H9 (cell line): ENCODE measurements at regions not wholly inside any gene's neighbourhood (a gene's known extent, or its start where the extent isn't known, plus 50 kb on each side); places are given as distances from the start of the nearest gene placed in this dataset.

ENCODE experiments used
- DNase-seq: peaks from one replicate; pipeline ENCODE4 v3.0.0-alpha.2; 2017
- H2AFZ ChIP-seq: one replicate; pipeline ENCODE4 v1.6.1; 2013; ENCODE audit warnings: mild to moderate bottlenecking, low read length, control low read depth, moderate library complexity
- H2AK5ac ChIP-seq: 2 replicates; pipeline ENCODE4 v1.6.1; 2013; ENCODE audit warnings: low read length, control low read depth, mixed read lengths; ENCODE audit not compliant: insufficient read length
- H2BK120ac ChIP-seq: one replicate; pipeline ENCODE4 v1.6.1; 2013; ENCODE audit warnings: low read depth, mild to moderate bottlenecking, low read length, control low read depth, inconsistent platforms; ENCODE audit not compliant: poor library complexity, severe bottlenecking
- H2BK12ac ChIP-seq: 2 replicates; pipeline ENCODE4 v1.6.1; 2013; ENCODE audit warnings: low read length, control low read depth, mixed read lengths, low read depth; ENCODE audit not compliant: insufficient read length
- H2BK15ac ChIP-seq: 2 replicates; pipeline ENCODE4 v1.6.1; 2013; ENCODE audit warnings: low read depth, low read length, control low read depth
- H2BK20ac ChIP-seq: one replicate; pipeline ENCODE4 v1.6.1; 2013; ENCODE audit warnings: low read depth, mild to moderate bottlenecking, low read length, control low read depth, inconsistent platforms; ENCODE audit not compliant: poor library complexity, severe bottlenecking
- H2BK5ac ChIP-seq: 2 replicates; pipeline ENCODE4 v1.6.1; 2013; ENCODE audit warnings: low read length, control low read depth, mixed read lengths; ENCODE audit not compliant: insufficient read length
- H3K14ac ChIP-seq: 2 replicates; pipeline ENCODE4 v1.6.1; 2013; ENCODE audit warnings: low read length, control low read depth; ENCODE audit not compliant: insufficient read depth
- H3K18ac ChIP-seq: 2 replicates; pipeline ENCODE4 v1.6.1; 2013; ENCODE audit warnings: low read depth, mild to moderate bottlenecking, mixed read lengths, low read length, control low read depth; ENCODE audit not compliant: insufficient read length
- H3K23ac ChIP-seq: 2 replicates; pipeline ENCODE4 v1.6.1; 2013; ENCODE audit warnings: low read length, control low read depth, mixed read lengths, low read depth; ENCODE audit not compliant: insufficient read length
- H3K23me2 ChIP-seq: 2 replicates; pipeline ENCODE4 v1.6.1; 2013; ENCODE audit warnings: low read depth, mild to moderate bottlenecking, mixed read lengths, low read length, control low read depth; ENCODE audit not compliant: insufficient read length, poor library complexity, severe bottlenecking
- H3K27ac ChIP-seq: 2 replicates; pipeline ENCODE4 v1.5.1; 2013; ENCODE audit warnings: low read length, control low read depth, mixed read lengths, low read depth; ENCODE audit not compliant: insufficient read length
- H3K27me3 ChIP-seq: 2 replicates; pipeline ENCODE4 v1.6.1; 2013; ENCODE audit warnings: low read length, control low read depth, inconsistent platforms; ENCODE audit not compliant: insufficient read depth
- H3K4ac ChIP-seq: 2 replicates; pipeline ENCODE4 v1.6.1; 2013; ENCODE audit warnings: low read depth, mild to moderate bottlenecking, control low read depth, inconsistent platforms, low read length, moderate library complexity
- H3K4me1 ChIP-seq: 2 replicates; pipeline ENCODE4 v1.6.1; 2013; ENCODE audit warnings: low read length, control low read depth, inconsistent platforms; ENCODE audit not compliant: insufficient read depth
- H3K4me2 ChIP-seq: 2 replicates; pipeline ENCODE4 v1.6.1; 2013; ENCODE audit warnings: low read length, control low read depth, mixed read lengths; ENCODE audit not compliant: insufficient read length, insufficient read depth
- H3K56ac ChIP-seq: 2 replicates; pipeline ENCODE4 v1.6.1; 2013; ENCODE audit warnings: low read depth, mild to moderate bottlenecking, mixed read lengths, low read length, control low read depth; ENCODE audit not compliant: insufficient read length
- H3K79me1 ChIP-seq: 2 replicates; pipeline ENCODE4 v1.6.1; 2013; ENCODE audit warnings: low read depth, mild to moderate bottlenecking, moderate library complexity, low read length, control low read depth, inconsistent platforms; ENCODE audit not compliant: insufficient read depth, poor library complexity, severe bottlenecking
- H3K79me2 ChIP-seq: 2 replicates; pipeline ENCODE4 v1.6.1; 2013; ENCODE audit warnings: low read length, control low read depth, inconsistent platforms; ENCODE audit not compliant: insufficient read depth
- H3K9ac ChIP-seq: 2 replicates; pipeline ENCODE4 v1.6.1; 2013; ENCODE audit warnings: low read length, control low read depth, mixed read lengths; ENCODE audit not compliant: insufficient read length; ENCODE audit errors: extremely low read depth
- H3K9me3 ChIP-seq: one replicate; pipeline ENCODE4 v1.6.1; 2013; ENCODE audit warnings: low read depth, low read length, inconsistent platforms; ENCODE audit not compliant: control insufficient read depth
- H3T11ph ChIP-seq: one replicate; pipeline ENCODE4 v1.6.1; 2013; ENCODE audit warnings: mild to moderate bottlenecking, low read length, control low read depth, inconsistent platforms
- H4K20me1 ChIP-seq: one replicate; pipeline ENCODE4 v1.6.1; 2013; ENCODE audit not compliant: control insufficient read depth, insufficient read length, insufficient read depth
- H4K5ac ChIP-seq: 2 replicates; pipeline ENCODE4 v1.6.1; 2013; ENCODE audit warnings: low read depth, mild to moderate bottlenecking, mixed read lengths, low read length, control low read depth; ENCODE audit not compliant: insufficient read length
- H4K8ac ChIP-seq: replicated peaks from 2 replicates; pipeline ENCODE4 v1.6.1; 2013; ENCODE audit warnings: low read length, control low read depth, mixed read lengths, low read depth; ENCODE audit not compliant: insufficient read length
- H4K91ac ChIP-seq: 2 replicates; pipeline ENCODE4 v1.6.1; 2013; ENCODE audit warnings: low read depth, mild to moderate bottlenecking, moderate library complexity, mixed read lengths, low read length, control low read depth; ENCODE audit not compliant: insufficient read length
- H3K27ac Mint-ChIP-seq, 3 experiments: 2 replicates in 2 of 3; 3 replicates in 1 of 3; pipeline ENCODE4 v1.8.0; 2020 to 2021; ENCODE audit warnings: mixed read lengths in 3 of 3, mild to moderate bottlenecking in 1 of 3, moderate library complexity in 1 of 3
- H3K27me3 Mint-ChIP-seq: 2 replicates; pipeline ENCODE4 v1.8.0; 2021; ENCODE audit warnings: low read depth, mild to moderate bottlenecking, moderate library complexity, mixed read lengths
- H3K36me3 Mint-ChIP-seq, 3 experiments: 2 replicates in 2 of 3; 3 replicates in 1 of 3; pipeline ENCODE4 v1.8.0; 2020 to 2021; ENCODE audit warnings: low read depth in 3 of 3, mixed read lengths in 3 of 3; ENCODE audit not compliant: insufficient read depth in 1 of 3
- H3K4me1 Mint-ChIP-seq, 2 experiments: 2 replicates each; pipeline ENCODE4 v1.8.0; 2020; ENCODE audit warnings: mixed read lengths in 2 of 2
- H3K4me3 Mint-ChIP-seq, 2 experiments: 2 replicates in 1 of 2; 3 replicates in 1 of 2; pipeline ENCODE4 v1.8.0; 2020 to 2021; ENCODE audit warnings: mild to moderate bottlenecking in 2 of 2, mixed read lengths in 2 of 2, moderate library complexity in 1 of 2
- H3K9me3 Mint-ChIP-seq, 2 experiments: 2 replicates in 1 of 2; 3 replicates in 1 of 2; pipeline ENCODE4 v1.8.0; 2020; ENCODE audit warnings: mild to moderate bottlenecking in 2 of 2, mixed read lengths in 2 of 2, moderate library complexity in 1 of 2
- CTCF ChIP-seq: fragments of 200-600 bp; sonication (generic); conservative IDR thresholded peaks from 3 replicates; pipeline ENCODE4 v1.8.0; 2021; ENCODE audit warnings: antibody characterized with exemption, mild to moderate bottlenecking
- WGBS: extraction: QIAGEN DNeasy Blood & Tissue Kit; methylation state at CpG from one replicate; pipeline ENCODE4 v1.1.7; 2013; ENCODE audit warnings: missing lambda C conversion rate, low lambda C conversion rate, mixed read lengths; ENCODE audit not compliant: insufficient read length; ENCODE audit errors: extremely low coverage; 5-methylcytosine and 5-hydroxymethylcytosine counted together

GRCh38 chr5:97666783-97667182, 483.7 kb upstream of the RIOK2 start:
- Mint-ChIP-seq H3K4me1 (no peaks in the 10 kb centered on the region), H3K36me3 (no peaks in the 10 kb centered on the region), H3K27ac (no peak overlapping the region), H3K4me3 (no peak overlapping the region), H3K9me3 (no peaks in the 10 kb centered on the region), H3K27me3 (no peaks in the 10 kb centered on the region)
- no CpG with 5 or more reads among the region's 2 CpGs for WGBS
- Histone ChIP-seq H2AK5ac (no peak overlapping the region), H3K23ac (no peak overlapping the region), H3K4me1 (no peaks in the 10 kb centered on the region), H3K79me2 (no peaks in the 10 kb centered on the region), H3K56ac (no peak overlapping the region), H3K9me3 (no peaks in the 10 kb centered on the region), H2BK15ac (no peak overlapping the region), H2BK5ac (no peak overlapping the region), H3K27ac (no peak overlapping the region), H3K79me1 (no peaks in the 10 kb centered on the region), H4K91ac (no peak overlapping the region), H4K8ac (no peak overlapping the region), H3K23me2 (no peaks in the 10 kb centered on the region), H3K18ac (no peak overlapping the region), H3K4ac (no peak overlapping the region), H4K5ac (no peak overlapping the region), H3K14ac (no peak overlapping the region), H3K4me2 (no peak overlapping the region), H2BK12ac (no peak overlapping the region), H3T11ph (no peak overlapping the region), H2BK20ac (no peak overlapping the region), H4K20me1 (no peaks in the 10 kb centered on the region), H3K9ac (no peak overlapping the region), H2AFZ (no peak overlapping the region), H3K27me3 (no peaks in the 10 kb centered on the region), H2BK120ac (no peak overlapping the region)
- no peak for DNase-seq
- TF ChIP-seq CTCF = no peak
